ENCODE measurements at regions not wholly inside any gene's neighbourhood (a gene's known extent, or its start where the extent isn't known, plus 50 kb on each side); places are given as distances from the start of the nearest gene placed in this dataset.

- no peak overlapping the region for H3K4me3 ChIP-seq (ENCODE audit: low read depth, low read length)
- no peak for TF ChIP-seq CTCF (IDR thresholded peaks at IDR 0.05; ENCODE audit: low read depth, low read length, missing control alignments)
- DNase-seq (ENCODE audit: low read depth), result no peak
Measured at GRCh38 chr12:38016602-38017001, 300.0 kb upstream of the ALG10B start.

GRCh38 chr12:38025916-38026315 lies 290.7 kb upstream of the ALG10B start:
- no peak for DNase-seq (ENCODE audit: low read depth)
- no peak for TF ChIP-seq CTCF (IDR thresholded peaks at IDR 0.05; ENCODE audit: low read depth, low read length, missing control alignments)
- no peak overlapping the region for H3K4me3 ChIP-seq (ENCODE audit: low read depth, low read length)

GRCh38 chr12:38053113-38053512 lies 263.5 kb upstream of the ALG10B start:
- no peak for TF ChIP-seq CTCF (IDR thresholded peaks at IDR 0.05; ENCODE audit: low read depth, low read length, missing control alignments)
- H3K4me3 ChIP-seq (ENCODE audit: low read depth, low read length), result no peak overlapping the region
- DNase-seq (ENCODE audit: low read depth), result no peak

- no peak for TF ChIP-seq CTCF (IDR thresholded peaks at IDR 0.05; ENCODE audit: low read depth, low read length, missing control alignments)
- H3K4me3 ChIP-seq (ENCODE audit: low read depth, low read length), result no peak overlapping the region
- DNase-seq (ENCODE audit: low read depth), result no peak
Measured at GRCh38 chr12:38053655-38054464, 262.7 kb upstream of the ALG10B start.

GRCh38 chr12:38056701-38057689 lies 259.6 kb upstream of the ALG10B start:
- DNase-seq (ENCODE audit: low read depth), result no peak
- no peak for TF ChIP-seq CTCF (IDR thresholded peaks at IDR 0.05; ENCODE audit: low read depth, low read length, missing control alignments)
- H3K4me3 ChIP-seq (ENCODE audit: low read depth, low read length), result no peak overlapping the region

- no peak for TF ChIP-seq CTCF (IDR thresholded peaks at IDR 0.05; ENCODE audit: low read depth, low read length, missing control alignments)
- no peak overlapping the region for H3K4me3 ChIP-seq (ENCODE audit: low read depth, low read length)
- no peak for DNase-seq (ENCODE audit: low read depth)
Measured at GRCh38 chr12:38099686-38100085, 216.9 kb upstream of the ALG10B start.

All from GM12864 (cell line).